ENCODE measurements at regions not wholly inside any gene's neighbourhood (a gene's known extent, or its start where the extent isn't known, plus 50 kb on each side); places are given as distances from the start of the nearest gene placed in this dataset.

DNA sequence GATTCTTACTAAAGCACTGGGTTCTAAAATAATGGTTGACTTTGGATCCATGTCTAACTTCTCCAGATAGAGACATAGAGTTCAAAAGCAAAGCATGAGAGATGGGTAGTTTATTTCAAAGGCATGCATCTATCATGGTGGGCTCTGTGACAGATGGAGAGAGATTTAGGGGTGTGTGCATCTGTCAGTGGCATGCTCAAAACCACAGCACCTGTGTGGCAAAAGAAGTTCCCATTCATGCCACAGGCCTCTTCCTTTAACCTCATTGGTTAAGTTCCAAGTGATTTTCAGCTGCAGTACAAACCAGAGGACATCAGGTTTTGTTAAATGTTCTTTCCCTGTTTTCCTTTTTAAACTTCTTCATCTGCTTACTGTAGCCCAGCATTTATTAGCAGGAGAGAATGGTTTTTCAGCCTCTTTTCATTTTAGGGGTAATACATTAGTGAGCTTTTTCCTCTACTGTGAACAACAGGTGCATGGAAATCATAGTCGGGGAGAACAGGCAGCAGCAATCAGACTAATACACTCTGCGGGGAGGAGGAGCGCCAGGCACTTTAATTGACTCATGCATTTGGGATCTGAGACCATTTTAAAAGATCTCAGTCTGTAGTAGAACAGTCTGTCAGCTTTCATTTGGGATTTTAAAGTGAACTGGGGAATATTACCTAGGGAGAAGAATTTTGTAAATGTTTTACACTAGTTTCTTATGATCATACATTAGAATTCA, 52.4 kb upstream of the UPP2 start:
- H3K4me1 Mint-ChIP-seq = no peaks in the 10 kb centered on the region
- no peak overlapping the region for H3K27ac Mint-ChIP-seq
- no peak for DNase-seq
- H3K27me3 Mint-ChIP-seq = no peaks in the 10 kb centered on the region
- no peaks in the 10 kb centered on the region for H3K9me3 Mint-ChIP-seq
- no peaks in the 10 kb centered on the region for H3K36me3 Mint-ChIP-seq
- H3K4me3 Mint-ChIP-seq = no peak overlapping the region

DNA sequence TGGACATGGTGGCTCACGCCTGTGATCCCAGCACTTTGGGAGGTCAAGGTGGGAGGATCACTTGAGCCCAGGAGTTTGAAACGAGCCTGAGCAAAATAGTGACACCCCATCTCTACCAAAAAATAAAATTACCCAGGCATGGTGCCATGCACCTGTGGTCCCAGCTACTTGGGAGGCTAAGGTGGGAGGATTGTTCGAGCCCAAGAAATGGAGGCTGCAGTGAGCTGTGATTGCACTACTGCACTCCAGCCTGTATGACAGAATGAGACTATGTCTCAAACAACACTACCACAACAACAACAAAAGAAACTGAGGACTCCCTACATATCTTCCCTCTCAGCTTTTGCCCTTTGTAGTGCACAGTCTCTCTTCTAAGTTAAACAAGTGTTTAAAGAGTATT, 53.3 kb upstream of the UPP2 start:
- no peak for DNase-seq
- Mint-ChIP-seq H3K9me3 (no peaks in the 10 kb centered on the region), H3K36me3 (no peaks in the 10 kb centered on the region), H3K4me3 (no peak overlapping the region), H3K27ac (no peak overlapping the region), H3K27me3 (no peaks in the 10 kb centered on the region), H3K4me1 (no peaks in the 10 kb centered on the region)

DNA sequence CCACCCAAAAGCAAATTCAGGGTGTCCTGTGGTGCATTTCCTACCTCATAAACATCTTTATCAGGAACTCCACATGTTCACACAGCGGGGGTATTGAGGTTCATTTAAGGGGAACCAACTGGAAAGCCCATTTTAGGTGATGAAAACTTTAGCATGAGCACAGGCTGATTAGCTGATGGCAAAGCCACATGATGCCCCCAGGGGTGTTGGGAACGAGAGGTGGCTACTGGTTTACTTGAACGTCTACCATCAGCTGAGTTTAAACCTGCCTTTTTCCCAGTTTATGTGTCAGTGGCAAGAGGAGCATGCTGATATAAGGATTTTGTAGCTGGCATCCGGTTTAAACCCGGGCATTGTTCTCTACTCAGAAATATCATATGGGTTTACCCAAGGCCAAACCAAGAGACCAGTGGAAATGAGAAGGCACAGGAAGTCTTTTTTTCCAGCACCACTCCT, 54.5 kb upstream of the UPP2 start:
- Mint-ChIP-seq H3K27ac (no peak overlapping the region), H3K4me1 (peaks cover 3% of the 10 kb centered on the region), H3K9me3 (no peaks in the 10 kb centered on the region), H3K4me3 (no peak overlapping the region), H3K27me3 (no peaks in the 10 kb centered on the region), H3K36me3 (no peaks in the 10 kb centered on the region)
- no peak for DNase-seq

DNA sequence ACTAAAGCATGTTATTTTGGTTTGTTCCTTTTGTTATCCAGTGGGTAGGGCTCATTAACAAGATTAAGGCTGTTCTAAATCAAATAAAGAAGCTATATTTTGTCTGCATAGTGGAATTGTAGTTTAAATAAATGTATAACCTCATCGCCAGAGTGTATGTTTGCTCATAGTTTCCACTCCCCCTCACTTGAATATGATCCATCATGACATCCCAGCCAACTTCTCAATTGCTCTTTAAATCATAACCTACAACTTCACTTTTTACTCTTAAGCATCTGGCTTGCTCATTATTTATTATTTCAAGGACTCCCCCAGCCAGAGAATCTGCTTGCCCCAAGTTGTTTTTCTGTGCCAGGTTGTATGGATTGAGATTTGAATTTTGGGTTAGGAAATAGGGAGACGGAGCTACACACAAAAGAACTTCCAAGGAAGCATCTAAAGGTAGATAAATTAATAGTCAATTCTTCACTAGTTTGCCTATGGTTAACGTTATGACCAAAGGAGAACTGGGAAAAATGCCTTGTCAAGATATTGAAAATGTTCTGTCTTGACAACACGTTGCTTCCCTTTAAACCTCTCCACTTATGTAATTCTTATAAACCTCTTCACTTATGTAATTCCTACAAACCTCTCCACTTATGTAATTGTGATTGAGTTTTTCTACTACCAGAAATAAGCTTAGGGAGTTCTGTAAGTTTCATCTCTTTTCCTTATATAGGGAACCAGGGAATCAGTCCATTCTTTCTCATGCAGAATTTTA, 55.4 kb upstream of the UPP2 start:
- no peaks in the 10 kb centered on the region for H3K36me3 Mint-ChIP-seq
- no peak overlapping the region for H3K4me3 Mint-ChIP-seq
- no peaks in the 10 kb centered on the region for H3K9me3 Mint-ChIP-seq
- DNase-seq = no peak
- H3K4me1 Mint-ChIP-seq = peaks cover 3% of the 10 kb centered on the region
- H3K27ac Mint-ChIP-seq = no peak overlapping the region
- no peaks in the 10 kb centered on the region for H3K27me3 Mint-ChIP-seq

DNA sequence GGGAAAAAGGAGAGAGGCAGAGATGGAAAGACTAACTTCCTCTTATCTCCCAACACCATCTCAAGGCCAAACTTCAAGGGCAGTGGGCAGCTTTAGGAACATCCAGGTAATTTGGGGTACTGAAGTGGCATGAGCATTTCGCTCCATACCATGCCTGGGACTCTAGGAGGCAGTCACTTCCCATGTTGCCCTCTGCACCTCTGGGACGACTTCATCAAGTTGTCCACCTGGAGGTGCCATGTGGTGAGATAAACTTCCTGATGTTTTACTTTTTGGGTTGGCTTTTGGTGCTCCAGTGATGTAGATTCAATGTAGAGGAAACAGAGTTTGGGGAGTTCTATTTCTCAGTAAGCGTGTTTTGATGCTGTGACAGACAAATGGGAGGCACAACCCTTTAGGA, 56.3 kb upstream of the UPP2 start:
- no peaks in the 10 kb centered on the region for H3K27me3 Mint-ChIP-seq
- peaks cover 3% of the 10 kb centered on the region for H3K4me1 Mint-ChIP-seq
- H3K36me3 Mint-ChIP-seq = no peaks in the 10 kb centered on the region
- no peak overlapping the region for H3K27ac Mint-ChIP-seq
- H3K9me3 Mint-ChIP-seq = no peaks in the 10 kb centered on the region
- no peak overlapping the region for H3K4me3 Mint-ChIP-seq
- DNase-seq = no peak

DNA sequence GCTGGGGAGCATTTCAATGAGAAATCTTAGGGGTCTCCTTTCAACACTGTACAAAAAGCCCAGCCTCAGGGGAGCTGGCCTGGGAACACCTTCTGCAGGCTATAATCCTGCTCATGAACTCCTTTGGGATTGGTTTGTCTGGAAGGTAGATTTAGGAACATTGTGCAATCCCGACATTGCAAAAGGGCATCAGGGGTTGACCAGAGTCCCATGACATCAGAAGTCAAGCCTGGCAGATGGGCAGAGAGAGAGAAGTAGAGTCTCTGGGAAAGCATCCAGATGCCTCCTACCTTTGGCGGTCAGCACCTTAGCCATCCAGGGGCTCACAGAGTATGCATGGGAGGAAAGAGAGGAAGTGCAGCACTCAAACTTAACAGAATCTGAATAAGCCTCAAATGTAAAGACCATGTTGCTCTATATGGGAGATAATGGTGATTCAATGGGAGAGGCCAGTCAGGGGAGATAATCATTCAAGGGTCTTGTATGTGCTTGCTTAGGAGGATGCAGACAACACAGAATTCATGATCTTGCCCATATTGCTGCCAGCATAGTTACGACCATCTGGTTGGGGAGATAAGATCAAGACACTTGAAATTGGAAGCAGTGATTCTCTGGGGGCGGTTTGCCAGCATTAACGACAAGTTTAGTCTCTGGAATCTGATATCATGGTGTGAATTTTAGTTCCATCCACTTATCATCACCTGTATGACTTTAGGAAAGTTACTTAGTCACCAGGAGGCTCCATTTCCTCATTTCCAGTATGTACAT, 58.3 kb upstream of the UPP2 start:
- Mint-ChIP-seq H3K27me3 (no peaks in the 10 kb centered on the region), H3K27ac (no peak overlapping the region), H3K9me3 (no peaks in the 10 kb centered on the region), H3K4me3 (no peak overlapping the region), H3K36me3 (no peaks in the 10 kb centered on the region), H3K4me1 (peaks cover 3% of the 10 kb centered on the region)
- no peak for DNase-seq

DNA sequence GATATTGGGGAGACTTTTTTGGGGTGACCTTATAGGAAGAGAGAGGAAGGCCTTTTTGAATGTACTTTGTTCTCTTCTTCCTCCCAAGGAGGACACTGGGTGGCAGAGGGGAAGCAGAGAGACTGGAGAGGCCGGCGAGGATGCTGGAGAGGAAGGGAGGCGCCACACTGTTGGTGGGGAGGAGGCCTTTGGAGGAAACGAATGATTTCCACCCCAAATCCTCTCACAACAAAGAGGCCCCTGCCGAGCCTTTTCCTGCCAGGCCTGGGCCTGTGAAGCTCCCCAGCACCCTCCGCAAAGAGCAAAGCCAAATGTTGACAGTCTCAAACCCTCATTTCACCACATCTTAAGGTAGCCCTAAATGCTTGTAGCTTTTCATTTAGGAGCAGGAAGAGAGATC, 59.0 kb upstream of the UPP2 start:
- DNase-seq = no peak
- no peak overlapping the region for H3K4me3 Mint-ChIP-seq
- peaks cover 3% of the 10 kb centered on the region for H3K4me1 Mint-ChIP-seq
- no peaks in the 10 kb centered on the region for H3K9me3 Mint-ChIP-seq
- H3K36me3 Mint-ChIP-seq = no peaks in the 10 kb centered on the region
- H3K27ac Mint-ChIP-seq = no peak overlapping the region
- H3K27me3 Mint-ChIP-seq = no peaks in the 10 kb centered on the region

DNA sequence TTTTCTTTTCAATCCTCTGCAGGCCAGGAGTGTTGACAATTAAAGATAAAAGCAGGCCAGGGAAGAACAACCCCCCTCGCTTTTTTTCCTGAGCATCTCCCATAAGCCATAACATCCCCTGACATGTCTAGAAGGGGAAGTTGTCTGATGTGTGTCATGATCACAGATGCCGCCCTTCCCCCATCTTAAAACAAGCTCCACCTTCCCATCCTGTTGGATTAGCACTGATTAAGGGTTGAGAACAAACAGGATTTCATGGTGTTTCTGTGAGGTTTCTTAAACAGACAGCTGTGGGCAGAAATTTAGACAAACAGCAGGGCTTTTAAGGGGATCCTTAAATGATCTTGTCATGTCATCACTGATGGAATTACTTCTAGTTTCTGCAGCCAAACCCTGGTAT, 59.4 kb upstream of the UPP2 start:
- H3K27ac Mint-ChIP-seq = no peak overlapping the region
- H3K9me3 Mint-ChIP-seq = no peaks in the 10 kb centered on the region
- peaks cover 3% of the 10 kb centered on the region for H3K4me1 Mint-ChIP-seq
- no peak for DNase-seq
- H3K4me3 Mint-ChIP-seq = no peak overlapping the region
- no peaks in the 10 kb centered on the region for H3K27me3 Mint-ChIP-seq
- H3K36me3 Mint-ChIP-seq = no peaks in the 10 kb centered on the region

DNA sequence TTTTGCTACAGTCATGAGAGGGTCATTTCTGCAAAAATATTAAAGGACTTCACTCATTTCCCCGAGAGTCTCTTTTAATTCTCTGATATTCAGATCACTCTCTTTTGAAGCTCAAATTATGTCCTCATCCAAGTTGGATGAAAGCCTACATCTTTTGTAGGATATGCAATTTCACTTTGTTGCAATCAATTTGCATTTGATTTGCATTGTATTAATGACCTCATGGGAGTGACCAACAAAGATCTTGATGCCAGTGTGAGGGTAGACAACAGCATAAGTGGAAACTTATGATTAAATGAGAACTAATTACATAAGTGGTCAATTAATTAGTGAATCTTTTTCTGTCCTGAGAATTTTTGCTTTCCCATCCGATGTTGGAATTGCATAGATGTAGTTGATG, 60.3 kb upstream of the UPP2 start:
- no peak for DNase-seq
- peaks cover 3% of the 10 kb centered on the region for H3K4me1 Mint-ChIP-seq
- H3K9me3 Mint-ChIP-seq = no peaks in the 10 kb centered on the region
- H3K27me3 Mint-ChIP-seq = peaks cover 1% of the 10 kb centered on the region
- H3K36me3 Mint-ChIP-seq = no peaks in the 10 kb centered on the region
- H3K27ac Mint-ChIP-seq = no peak overlapping the region
- no peak overlapping the region for H3K4me3 Mint-ChIP-seq

DNA sequence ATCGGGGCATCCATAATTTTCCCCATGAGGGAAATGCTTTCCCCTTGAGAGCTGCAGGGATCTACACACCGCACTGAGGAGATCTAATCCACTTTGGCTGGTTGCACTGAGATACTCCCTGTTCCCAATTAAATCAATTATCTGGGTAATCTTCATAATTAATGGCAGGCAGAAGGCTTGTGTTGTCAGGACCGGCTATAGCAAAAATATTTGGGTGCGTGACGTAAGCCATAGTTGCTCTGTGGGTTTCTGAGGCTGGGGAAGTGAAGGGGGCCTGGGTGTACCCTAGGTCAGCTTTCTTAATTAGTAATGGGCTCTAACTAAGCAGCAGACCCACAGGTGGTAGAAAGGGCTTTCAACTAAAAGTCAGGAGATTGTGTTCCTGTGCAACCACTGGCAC, 62.8 kb upstream of the UPP2 start:
- peaks cover 10% of the 10 kb centered on the region for H3K27me3 Mint-ChIP-seq
- no peak for DNase-seq
- H3K9me3 Mint-ChIP-seq = no peaks in the 10 kb centered on the region
- no peaks in the 10 kb centered on the region for H3K36me3 Mint-ChIP-seq
- no peak overlapping the region for H3K4me3 Mint-ChIP-seq
- no peak overlapping the region for H3K27ac Mint-ChIP-seq
- H3K4me1 Mint-ChIP-seq = peaks cover 3% of the 10 kb centered on the region

DNA sequence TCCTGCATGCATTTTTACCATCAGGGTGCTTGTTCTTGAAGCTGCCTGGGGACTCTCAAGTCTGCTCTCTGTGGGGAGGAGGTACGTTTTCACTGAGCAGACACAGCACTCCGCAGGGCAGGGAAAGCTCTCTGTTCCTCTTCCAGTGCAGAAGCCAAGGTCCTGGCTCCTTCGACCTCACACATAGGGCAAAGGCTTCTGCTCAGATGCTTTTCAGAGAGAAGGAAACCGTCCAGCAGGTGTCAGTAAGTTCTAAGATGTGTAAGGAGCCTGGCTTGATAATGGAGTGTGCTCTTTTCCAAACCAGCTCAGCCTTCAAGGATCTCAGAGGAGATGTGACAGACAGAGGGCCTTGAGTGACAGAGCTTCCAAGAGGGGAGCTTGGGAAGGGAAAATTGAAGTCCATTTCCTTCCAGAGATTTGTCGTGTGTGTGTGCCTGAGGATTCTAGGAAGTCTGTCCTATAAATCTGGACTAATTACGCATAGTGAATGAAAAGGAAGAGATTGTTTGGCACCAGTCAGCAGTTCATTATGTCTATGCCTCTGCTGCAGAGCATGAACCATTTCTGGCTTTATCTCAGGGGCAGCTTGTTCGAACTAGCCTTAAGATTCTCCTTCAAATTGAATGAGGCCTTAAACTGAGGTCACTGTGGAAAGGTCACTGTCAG, 67.3 kb upstream of the UPP2 start:
- DNase-seq = no peak
- H3K4me1 Mint-ChIP-seq = no peaks in the 10 kb centered on the region
- H3K27ac Mint-ChIP-seq = no peak overlapping the region
- no peak overlapping the region for H3K4me3 Mint-ChIP-seq
- no peaks in the 10 kb centered on the region for H3K36me3 Mint-ChIP-seq
- no peaks in the 10 kb centered on the region for H3K9me3 Mint-ChIP-seq
- peaks cover 10% of the 10 kb centered on the region for H3K27me3 Mint-ChIP-seq

DNA sequence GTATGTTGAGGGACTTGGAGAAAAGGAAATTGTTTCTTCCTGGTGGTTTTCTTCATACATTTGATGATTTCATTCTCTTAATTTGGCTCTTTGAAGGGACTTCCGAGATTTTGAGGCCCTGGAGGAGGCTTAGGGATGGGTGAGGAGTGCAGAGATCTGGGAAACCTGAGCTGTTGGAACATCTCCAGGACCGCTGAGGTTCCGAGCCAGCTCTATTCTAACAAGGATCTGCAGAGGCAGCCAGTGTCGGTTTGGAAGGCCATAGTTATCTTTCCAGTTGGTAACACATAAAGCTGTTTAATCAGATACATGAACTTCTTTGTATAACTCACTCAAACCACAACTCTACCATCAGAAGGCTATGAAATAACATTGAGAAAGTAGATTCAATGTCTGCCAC, 70.3 kb upstream of the UPP2 start:
- H3K9me3 Mint-ChIP-seq = no peaks in the 10 kb centered on the region
- H3K27me3 Mint-ChIP-seq = peaks cover 8% of the 10 kb centered on the region
- H3K4me3 Mint-ChIP-seq = no peak overlapping the region
- H3K4me1 Mint-ChIP-seq = no peaks in the 10 kb centered on the region
- no peak for DNase-seq
- H3K27ac Mint-ChIP-seq = no peak overlapping the region
- no peaks in the 10 kb centered on the region for H3K36me3 Mint-ChIP-seq

DNA sequence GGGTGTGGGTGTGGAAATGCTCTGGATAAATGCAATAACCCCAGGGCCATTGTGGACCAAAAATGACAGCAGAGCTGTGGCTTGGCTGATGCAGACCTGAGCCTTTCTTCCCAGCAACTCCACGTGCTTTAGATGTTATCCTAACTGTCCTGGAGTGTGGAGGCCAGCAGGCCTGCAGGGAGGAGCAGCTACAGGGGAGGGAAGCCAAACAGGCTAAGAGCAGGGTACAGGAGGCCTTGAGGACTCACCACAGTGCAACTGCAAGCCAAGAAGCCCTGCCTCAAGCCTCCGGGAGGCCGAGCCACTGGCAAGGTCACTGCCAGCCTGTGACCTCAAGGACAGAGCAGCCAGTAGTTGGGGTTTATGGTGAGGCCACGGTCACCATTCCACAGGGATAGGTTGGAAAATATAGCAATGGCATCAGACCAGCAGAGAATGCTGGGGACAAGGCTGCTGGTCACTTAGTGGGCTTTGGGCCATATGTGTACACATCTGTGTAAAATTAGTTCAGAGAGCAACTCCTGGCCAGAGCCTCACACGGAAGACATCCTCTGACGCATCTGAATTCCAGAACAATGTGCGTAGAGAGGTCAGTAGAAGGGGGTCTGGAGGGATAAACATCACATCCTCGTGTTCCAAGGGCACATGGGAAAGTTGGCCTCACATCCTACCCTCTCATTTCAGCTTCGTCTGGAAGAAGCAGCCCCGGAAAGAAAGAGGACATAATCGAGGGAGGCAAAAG, 76.2 kb upstream of the UPP2 start:
- no peak for DNase-seq
- no peak overlapping the region for H3K27ac Mint-ChIP-seq
- H3K27me3 Mint-ChIP-seq = no peaks in the 10 kb centered on the region
- no peaks in the 10 kb centered on the region for H3K36me3 Mint-ChIP-seq
- H3K9me3 Mint-ChIP-seq = no peaks in the 10 kb centered on the region
- no peak overlapping the region for H3K4me3 Mint-ChIP-seq
- H3K4me1 Mint-ChIP-seq = no peaks in the 10 kb centered on the region

DNA sequence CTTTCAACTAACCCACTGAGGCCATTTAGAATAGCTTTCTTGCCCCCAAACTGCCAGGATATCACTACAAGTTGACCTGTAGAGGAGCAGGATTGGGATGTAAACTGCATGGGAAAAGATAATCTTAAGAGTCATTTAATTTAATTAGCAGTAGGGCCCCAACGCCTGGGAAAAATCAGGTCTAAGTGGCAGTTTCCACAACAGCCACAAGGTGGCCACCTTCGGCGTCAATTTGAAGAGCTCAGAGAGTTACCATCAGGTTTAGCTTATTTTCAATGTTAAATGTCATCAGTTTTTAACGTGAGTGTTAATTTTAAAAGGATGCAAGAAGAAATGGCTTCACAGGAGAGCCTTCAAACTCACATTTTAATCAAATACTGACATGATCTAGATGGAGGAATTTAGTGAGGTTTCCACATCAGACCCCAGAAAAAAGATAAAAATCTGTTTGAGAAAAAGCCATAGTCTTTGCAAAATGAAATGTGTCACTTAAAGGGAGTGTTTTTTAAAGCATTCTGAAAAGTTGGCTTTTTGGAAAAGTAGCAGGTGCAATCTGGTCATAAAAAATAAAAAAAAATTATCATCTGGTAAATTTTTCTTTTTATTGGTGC, 77.3 kb upstream of the UPP2 start:
- Mint-ChIP-seq H3K9me3 (no peaks in the 10 kb centered on the region), H3K36me3 (no peaks in the 10 kb centered on the region), H3K4me3 (no peak overlapping the region), H3K27ac (no peak overlapping the region), H3K4me1 (no peaks in the 10 kb centered on the region), H3K27me3 (no peaks in the 10 kb centered on the region)
- DNase-seq = peak; percentile 40
